HepG2 (cell line): ENCODE measurements at regions not wholly inside any gene's neighbourhood (a gene's known extent, or its start where the extent isn't known, plus 50 kb on each side); places are given as distances from the start of the nearest gene placed in this dataset.

Experiments used
- ATAC-seq: fragments of 200-7000 bp; cut with Tn5 transposase; 3 replicates; pipeline ENCODE4 v1.9.1; 2020; ENCODE audit warnings: mild to moderate bottlenecking, moderate library complexity
- BruUV-seq: library from RNA; stranded (reverse); fragments of 400-500 nt; replicated peaks from 2 replicates; lab custom pipeline; 2021; lab: Mats Ljungman, UMichigan
- CTCF ChIA-PET: fragments of 300-600 bp; formaldehyde crosslinking; extraction: SDS; loops from one replicate; lab custom pipeline; 2021; ENCODE audit warnings: low total read pairs, inconsistent platforms, low intra/inter-chr PET ratio; lab: Yijun Ruan, JAX
- POLR2A ChIA-PET: fragments of 350-600 bp; sonication (Branson Sonifier 250); formaldehyde crosslinking; loops from one replicate; lab custom pipeline; 2020; ENCODE audit warnings: antibody characterized with exemption, inconsistent platforms; lab: Yijun Ruan, JAX
- DNase-seq: peaks from one replicate; pipeline ENCODE4 v3.0.0-alpha.2; 2015; ENCODE audit warnings: low spot score
- FAIRE-seq: peaks from 3 replicates; lab custom pipeline; 2011; peaks lifted over from hg19 to GRCh38; lab: Jason Lieb, UNC
- H2AFZ ChIP-seq: one replicate; pipeline ENCODE4 v1.6.1; 2011; ENCODE audit warnings: low read length, inconsistent platforms
- H3K27ac ChIP-seq: fragments of 300-600 bp; 3 replicates; pipeline ENCODE4 v1.8.0; 2011; ENCODE audit warnings: mixed run types, mild to moderate bottlenecking, mixed read lengths, low read length, inconsistent platforms; ENCODE audit not compliant: insufficient read depth; ENCODE audit errors: extremely low read length
- H3K27me3 ChIP-seq, 2 experiments: fragments of 200-600 bp in 1 of 2; 2 replicates in 1 of 2; 3 replicates in 1 of 2; pipeline versions ENCODE4 v1.6.0 to v1.8.0; 2011; ENCODE audit warnings: low read length in 2 of 2, mild to moderate bottlenecking in 2 of 2, moderate library complexity in 2 of 2, inconsistent platforms in 1 of 2; ENCODE audit not compliant: insufficient read depth in 2 of 2, control insufficient read depth in 1 of 2
- H3K36me3 ChIP-seq, 2 experiments: fragments of 200-600 bp in 1 of 2; replicated peaks in 1 of 2; 2 replicates in 1 of 2; 3 replicates in 1 of 2; pipeline versions ENCODE4 v1.5.1 to v1.8.0; 2011; ENCODE audit warnings: low read length in 2 of 2, inconsistent platforms in 1 of 2; ENCODE audit not compliant: insufficient read depth in 2 of 2, control insufficient read depth in 1 of 2
- H3K4me1 ChIP-seq: 2 replicates; pipeline ENCODE4 v1.5.1; 2012; ENCODE audit warnings: low read length, inconsistent platforms; ENCODE audit not compliant: insufficient read depth
- H3K4me2 ChIP-seq: 2 replicates; pipeline ENCODE4 v1.6.0; 2011; ENCODE audit warnings: low read depth, low read length, inconsistent platforms
- H3K4me3 ChIP-seq, 3 experiments: fragments of 200-600 bp in 1 of 3; sonication (generic), shearing (Covaris generic) in 1 of 3; replicated peaks in 1 of 3; 2 replicates each; pipeline ENCODE4 v1.5.1; 2011 to 2016; ENCODE audit warnings: low read length in 3 of 3, inconsistent platforms in 2 of 3, low read depth in 2 of 3, mild to moderate bottlenecking in 2 of 3, control low read depth in 1 of 3, mixed read lengths in 1 of 3; ENCODE audit not compliant: insufficient read depth in 1 of 3
- H3K79me2 ChIP-seq: one replicate; pipeline ENCODE4 v1.6.1; 2011; ENCODE audit warnings: low read length, inconsistent platforms; ENCODE audit not compliant: insufficient read depth
- H3K9ac ChIP-seq: 2 replicates; pipeline ENCODE4 v1.6.0; 2011; ENCODE audit warnings: mild to moderate bottlenecking, low read depth, low read length, inconsistent platforms; ENCODE audit not compliant: insufficient read depth
- H3K9me3 ChIP-seq: 2 replicates; pipeline ENCODE4 v1.5.1; 2012; ENCODE audit warnings: mild to moderate bottlenecking, low read length
- H4K20me1 ChIP-seq: 2 replicates; pipeline ENCODE4 v1.6.0; 2011; ENCODE audit warnings: inconsistent platforms, mild to moderate bottlenecking, low read length, moderate library complexity; ENCODE audit not compliant: insufficient read depth
- GATA4 ChIP-seq: sonication (generic); IDR thresholded peaks from 2 replicates; pipeline ENCODE4 v1.6.1; 2016; ENCODE audit warnings: antibody characterized with exemption, low read depth, borderline replicate concordance
- NFE2L1 ChIP-seq: sonication (generic); formaldehyde crosslinking; IDR thresholded peaks from 2 replicates; pipeline ENCODE4 v1.4.0; 2020; ENCODE audit warnings: missing genetic modification reagents, mild to moderate bottlenecking, borderline replicate concordance
- NRL ChIP-seq: sonication (generic); formaldehyde crosslinking; IDR thresholded peaks from 2 replicates; pipeline ENCODE4 v1.5.0; 2020; ENCODE audit warnings: missing genetic modification reagents, mild to moderate bottlenecking, moderate library complexity, borderline replicate concordance
- SUZ12 ChIP-seq: fragments of 150-350 bp; IDR thresholded peaks from 2 replicates; pipeline ENCODE4 v1.6.1; 2014; ENCODE audit warnings: low read depth, low read length
- ZFP36 ChIP-seq: fragments of 150-350 bp; IDR thresholded peaks from 2 replicates; pipeline ENCODE4 v1.6.1; 2018; ENCODE audit warnings: borderline replicate concordance, low read length, low read depth; ENCODE audit not compliant: partially characterized antibody
- ZNF317 ChIP-seq: sonication (generic); formaldehyde crosslinking; IDR thresholded peaks from 2 replicates; pipeline ENCODE4 v1.5.0; 2020; ENCODE audit warnings: mild to moderate bottlenecking, missing genetic modification reagents
- ZNF331 ChIP-seq: sonication (generic); formaldehyde crosslinking; IDR thresholded peaks from 2 replicates; pipeline ENCODE4 v1.4.0; 2020; ENCODE audit warnings: missing genetic modification reagents
- ZNF333 ChIP-seq: sonication (generic); formaldehyde crosslinking; IDR thresholded peaks from 2 replicates; pipeline ENCODE4 v1.4.0; 2020; ENCODE audit warnings: mild to moderate bottlenecking, missing genetic modification reagents, borderline replicate concordance
- ZNF335 ChIP-seq: sonication (generic); formaldehyde crosslinking; IDR thresholded peaks from 2 replicates; pipeline ENCODE4 v1.4.0; 2020; ENCODE audit warnings: missing genetic modification reagents
- ZNF343 ChIP-seq: sonication (generic); formaldehyde crosslinking; IDR thresholded peaks from 2 replicates; pipeline ENCODE4 v1.4.0; 2020; ENCODE audit warnings: mild to moderate bottlenecking, missing genetic modification reagents
- ZNF614 ChIP-seq: IDR thresholded peaks from 2 replicates; pipeline ENCODE4 v1.6.1; 2018; ENCODE audit warnings: missing biosample characterization, missing genetic modification reagents, inconsistent platforms, borderline replicate concordance
- ZNF792 ChIP-seq: IDR thresholded peaks from 2 replicates; pipeline ENCODE4 v1.6.1; 2016
- ZNF850 ChIP-seq: sonication (generic); formaldehyde crosslinking; conservative IDR thresholded peaks from 2 replicates; pipeline ENCODE4 v1.9.0; 2021; ENCODE audit warnings: mild to moderate bottlenecking, missing genetic modification reagents
- ZNF883 ChIP-seq: sonication (generic); formaldehyde crosslinking; IDR thresholded peaks from 2 replicates; pipeline ENCODE4 v1.5.1; 2020; ENCODE audit warnings: mild to moderate bottlenecking, missing genetic modification reagents; ENCODE audit errors: not compliant biosample characterization
- WGBS: methylation state at CpG from one replicate; pipeline ENCODE4 v1.1.6; 2017; ENCODE audit warnings: low lambda C conversion rate; 5-methylcytosine and 5-hydroxymethylcytosine counted together
- in situ Hi-C: cut with HindIII; loops from 2 replicates; pipeline ENCODE4 v1.10.0; 2017; ENCODE audit warnings: low pct_unique_long_range_greater_than_20kb; ENCODE audit not compliant: extremely low pct_ligation_motif_present
- intact Hi-C: fragments of 100-400 bp; cut with micrococcal nuclease; formaldehyde crosslinking; loops from one replicate; pipeline ENCODE4 v1.10.0; 2022; ENCODE audit not compliant: unreplicated experiment
- TF ChIP-seq, protein P1 (sequence below): sonication (generic); formaldehyde crosslinking; conservative IDR thresholded peaks from 2 replicates; pipeline ENCODE4 v1.4.0; 2020; ENCODE audit warnings: mild to moderate bottlenecking, missing genetic modification reagents, moderate library complexity

DNA sequence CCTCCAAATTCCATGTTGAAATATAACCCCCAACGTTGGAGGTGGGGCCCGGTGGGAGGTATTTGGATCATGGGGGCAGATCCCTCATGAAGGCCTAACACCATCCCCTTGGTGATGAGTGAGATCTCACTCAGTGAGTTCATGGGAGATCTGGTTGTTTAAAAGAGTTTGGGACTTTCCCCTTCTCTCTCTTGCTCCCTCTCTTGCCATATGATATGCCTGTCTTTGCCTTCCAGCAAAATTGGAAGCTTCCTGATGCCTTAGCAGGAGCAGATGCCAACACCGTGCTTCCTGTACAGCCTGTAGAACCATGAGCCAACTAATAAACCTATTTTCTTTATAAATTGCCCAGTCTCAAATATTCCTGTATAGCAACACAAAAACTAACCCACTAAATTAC, 55.7 kb upstream of the CDK1 start:
- no peaks in the 10 kb centered on the region for H3K36me3 ChIP-seq
- H4K20me1 ChIP-seq: no peaks in the 10 kb centered on the region
- H3K4me2 ChIP-seq: no peak overlapping the region
- H2AFZ ChIP-seq: no peak overlapping the region
- H3K9me3 ChIP-seq: no peaks in the 10 kb centered on the region
- ChIA-PET CTCF (no interaction called here), POLR2A (no interaction called here)
- no peaks in the 10 kb centered on the region for H3K27me3 ChIP-seq
- H3K4me3 ChIP-seq: no peak overlapping the region
- no peaks in the 10 kb centered on the region for H3K4me1 ChIP-seq
- no peaks in the 10 kb centered on the region for H3K79me2 ChIP-seq
- no TSS peak for BruUV-seq
- TF ChIP-seq ZNF331 (CRISPR knock-in tag): no peak
- TF ChIP-seq SUZ12: no peak
- TF ChIP-seq ZNF883 (CRISPR knock-in tag): no peak
- no peak for TF ChIP-seq ZNF614 (CRISPR knock-in tag)
- TF ChIP-seq ZNF850 (CRISPR knock-in tag): no peak
- no peak for TF ChIP-seq ZNF343 (CRISPR knock-in tag)
- TF ChIP-seq ZNF335 (CRISPR knock-in tag): no peak
- TF ChIP-seq, protein P1, sequence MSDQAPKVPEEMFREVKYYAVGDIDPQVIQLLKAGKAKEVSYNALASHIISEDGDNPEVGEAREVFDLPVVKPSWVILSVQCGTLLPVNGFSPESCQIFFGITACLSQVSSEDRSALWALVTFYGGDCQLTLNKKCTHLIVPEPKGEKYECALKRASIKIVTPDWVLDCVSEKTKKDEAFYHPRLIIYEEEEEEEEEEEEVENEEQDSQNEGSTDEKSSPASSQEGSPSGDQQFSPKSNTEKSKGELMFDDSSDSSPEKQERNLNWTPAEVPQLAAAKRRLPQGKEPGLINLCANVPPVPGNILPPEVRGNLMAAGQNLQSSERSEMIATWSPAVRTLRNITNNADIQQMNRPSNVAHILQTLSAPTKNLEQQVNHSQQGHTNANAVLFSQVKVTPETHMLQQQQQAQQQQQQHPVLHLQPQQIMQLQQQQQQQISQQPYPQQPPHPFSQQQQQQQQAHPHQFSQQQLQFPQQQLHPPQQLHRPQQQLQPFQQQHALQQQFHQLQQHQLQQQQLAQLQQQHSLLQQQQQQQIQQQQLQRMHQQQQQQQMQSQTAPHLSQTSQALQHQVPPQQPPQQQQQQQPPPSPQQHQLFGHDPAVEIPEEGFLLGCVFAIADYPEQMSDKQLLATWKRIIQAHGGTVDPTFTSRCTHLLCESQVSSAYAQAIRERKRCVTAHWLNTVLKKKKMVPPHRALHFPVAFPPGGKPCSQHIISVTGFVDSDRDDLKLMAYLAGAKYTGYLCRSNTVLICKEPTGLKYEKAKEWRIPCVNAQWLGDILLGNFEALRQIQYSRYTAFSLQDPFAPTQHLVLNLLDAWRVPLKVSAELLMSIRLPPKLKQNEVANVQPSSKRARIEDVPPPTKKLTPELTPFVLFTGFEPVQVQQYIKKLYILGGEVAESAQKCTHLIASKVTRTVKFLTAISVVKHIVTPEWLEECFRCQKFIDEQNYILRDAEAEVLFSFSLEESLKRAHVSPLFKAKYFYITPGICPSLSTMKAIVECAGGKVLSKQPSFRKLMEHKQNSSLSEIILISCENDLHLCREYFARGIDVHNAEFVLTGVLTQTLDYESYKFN (CRISPR knock-in tag): no peak
- no peak for TF ChIP-seq ZNF792 (CRISPR knock-in tag)
- TF ChIP-seq NFE2L1 (CRISPR knock-in tag): no peak
- no peak for TF ChIP-seq NRL (CRISPR knock-in tag)
- TF ChIP-seq ZNF333 (CRISPR knock-in tag): no peak
- TF ChIP-seq GATA4: no peak
- TF ChIP-seq ZNF317 (CRISPR knock-in tag): no peak
- no peak for TF ChIP-seq ZFP36
- FAIRE-seq (no peak), DNase-seq (no peak), ATAC-seq (no peak)
- no peak overlapping the region for H3K27ac ChIP-seq
- in situ Hi-C loops: no loop called here
- no peak overlapping the region for H3K9ac ChIP-seq
- intact Hi-C loops: no loop called here
- 4% methylated on average over 3 of the region's 3 CpGs for whole genome bisulfite sequencing
